Fibroblast of lung (primary cell): ENCODE measurements at regions not wholly inside any gene's neighbourhood (a gene's known extent, or its start where the extent isn't known, plus 50 kb on each side); places are given as distances from the start of the nearest gene placed in this dataset.
"Not testable (repeated sequence)": the region's sequence is repeated elsewhere in the genome, so short reads cannot be mapped to it uniquely, and the experiment has no call there.

Experiments used
- EZH2 ChIP-seq: IDR thresholded peaks from 2 replicates; pipeline ENCODE4 v1.5.1; 2012; ENCODE audit warnings: low read length, control low read depth, mild to moderate bottlenecking; ENCODE audit errors: missing control alignments
- TF ChIP-seq, protein P1 (sequence below), 2 donors: IDR thresholded peaks in 1 of 2; conservative IDR thresholded peaks in 1 of 2; 1 replicate in 1 of 2; 2 replicates in 1 of 2; pipeline ENCODE4 v1.5.1; 2011 to 2012; ENCODE audit warnings: low read length in 2 of 2, control low read depth in 1 of 2, inconsistent platforms in 1 of 2, low read depth in 1 of 2, mild to moderate bottlenecking in 1 of 2

DNA sequence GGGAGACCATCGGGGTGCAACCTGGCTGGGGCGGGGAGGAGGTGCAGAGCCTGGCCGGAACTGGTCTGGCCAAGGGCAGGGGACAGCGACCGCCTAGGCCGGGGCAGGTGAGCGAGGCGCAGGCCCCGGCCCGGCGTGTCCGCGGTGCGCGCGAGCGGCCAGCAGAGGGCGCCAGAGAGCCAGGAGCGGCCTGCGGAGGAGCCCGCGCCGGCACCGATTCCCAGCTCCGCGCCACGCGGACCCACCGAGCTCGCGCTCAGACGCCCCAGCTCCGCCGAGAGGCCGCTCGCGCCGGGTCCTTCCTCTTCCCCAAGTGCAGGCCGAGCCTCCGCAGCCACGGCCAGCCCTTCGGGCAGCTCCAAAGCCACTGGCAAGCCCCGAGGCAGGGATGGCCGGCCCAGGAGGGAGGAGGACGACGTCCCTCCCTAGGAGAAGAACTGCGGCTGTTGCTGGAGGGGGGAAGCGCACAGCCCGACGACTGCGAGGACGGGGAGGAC is 128.9 kb upstream of the HMX1 start:
- TF ChIP-seq, protein P1, sequence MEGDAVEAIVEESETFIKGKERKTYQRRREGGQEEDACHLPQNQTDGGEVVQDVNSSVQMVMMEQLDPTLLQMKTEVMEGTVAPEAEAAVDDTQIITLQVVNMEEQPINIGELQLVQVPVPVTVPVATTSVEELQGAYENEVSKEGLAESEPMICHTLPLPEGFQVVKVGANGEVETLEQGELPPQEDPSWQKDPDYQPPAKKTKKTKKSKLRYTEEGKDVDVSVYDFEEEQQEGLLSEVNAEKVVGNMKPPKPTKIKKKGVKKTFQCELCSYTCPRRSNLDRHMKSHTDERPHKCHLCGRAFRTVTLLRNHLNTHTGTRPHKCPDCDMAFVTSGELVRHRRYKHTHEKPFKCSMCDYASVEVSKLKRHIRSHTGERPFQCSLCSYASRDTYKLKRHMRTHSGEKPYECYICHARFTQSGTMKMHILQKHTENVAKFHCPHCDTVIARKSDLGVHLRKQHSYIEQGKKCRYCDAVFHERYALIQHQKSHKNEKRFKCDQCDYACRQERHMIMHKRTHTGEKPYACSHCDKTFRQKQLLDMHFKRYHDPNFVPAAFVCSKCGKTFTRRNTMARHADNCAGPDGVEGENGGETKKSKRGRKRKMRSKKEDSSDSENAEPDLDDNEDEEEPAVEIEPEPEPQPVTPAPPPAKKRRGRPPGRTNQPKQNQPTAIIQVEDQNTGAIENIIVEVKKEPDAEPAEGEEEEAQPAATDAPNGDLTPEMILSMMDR (conservative IDR thresholded peaks at IDR 0.05 in 1 of 2, IDR thresholded peaks at IDR 0.05 in 1 of 2; ENCODE audit: low read depth in 1 of 2, low read length in 2 of 2) = peak; percentile 18 to 41
- not testable (repeated sequence) for TF ChIP-seq EZH2
